HG03196 (cell line): ENCODE measurements at regions not wholly inside any gene's neighbourhood (a gene's known extent, or its start where the extent isn't known, plus 50 kb on each side); places are given as distances from the start of the nearest gene placed in this dataset.

Source experiments
- ATAC-seq: cut with Tn5 transposase; IDR thresholded peaks from one replicate; pipeline ENCODE4 v1.9.1; 2021; ENCODE audit not compliant: unreplicated experiment

GRCh38 chr3:162491952-162492351 is 995.3 kb downstream of the OTOL1 start:
- no peak for ATAC-seq

GRCh38 chr3:162492446-162493081 is 996.0 kb downstream of the OTOL1 start:
- ATAC-seq, result no peak

- ATAC-seq, result no peak
These were observed 1002.0 kb downstream of the OTOL1 start for GRCh38 chr3:162498626-162499025.

- no peak for ATAC-seq
These were observed 1010.8 kb downstream of the OTOL1 start for GRCh38 chr3:162507397-162507796.

GRCh38 chr3:162512488-162512887 is 1015.9 kb downstream of the OTOL1 start:
- no peak for ATAC-seq

GRCh38 chr3:162517110-162517509 is 1020.5 kb downstream of the OTOL1 start:
- no peak for ATAC-seq

GRCh38 chr3:162521669-162522068 is 1025.1 kb downstream of the OTOL1 start:
- ATAC-seq, result no peak

- no peak for ATAC-seq
These were observed 1028.6 kb downstream of the OTOL1 start for GRCh38 chr3:162525066-162525742.

GRCh38 chr3:162525771-162526170 is 1029.2 kb downstream of the OTOL1 start:
- ATAC-seq, result no peak

- ATAC-seq, result no peak
These were observed 1037.8 kb downstream of the OTOL1 start for GRCh38 chr3:162534431-162534830.

GRCh38 chr3:162538491-162538890 is 1041.9 kb downstream of the OTOL1 start:
- no peak for ATAC-seq

- ATAC-seq, result no peak
These were observed 1042.3 kb downstream of the OTOL1 start for GRCh38 chr3:162538906-162539305.

GRCh38 chr3:162540421-162540820 is 1043.8 kb downstream of the OTOL1 start:
- no peak for ATAC-seq

- ATAC-seq, result no peak
These were observed 1045.3 kb downstream of the OTOL1 start for GRCh38 chr3:162541923-162542322.

GRCh38 chr3:162544246-162544645 is 1047.6 kb downstream of the OTOL1 start:
- no peak for ATAC-seq

GRCh38 chr3:162546910-162547309 is 1050.3 kb downstream of the OTOL1 start:
- ATAC-seq, result no peak

- ATAC-seq, result no peak
These were observed 1050.7 kb downstream of the OTOL1 start for GRCh38 chr3:162547321-162547720.

- no peak for ATAC-seq
These were observed 1059.2 kb downstream of the OTOL1 start for GRCh38 chr3:162555761-162556160.

GRCh38 chr3:162558016-162558415 is 1061.4 kb downstream of the OTOL1 start:
- ATAC-seq, result no peak

- ATAC-seq, result no peak
These were observed 1072.1 kb downstream of the OTOL1 start for GRCh38 chr3:162568706-162569105.

GRCh38 chr3:162569314-162569713 is 1072.7 kb downstream of the OTOL1 start:
- ATAC-seq, result no peak

- no peak for ATAC-seq
These were observed 1088.4 kb downstream of the OTOL1 start for GRCh38 chr3:162584986-162585385.

- no peak for ATAC-seq
These were observed 1090.0 kb downstream of the OTOL1 start for GRCh38 chr3:162586591-162586990.
